HG02678 (cell line): ENCODE measurements at regions not wholly inside any gene's neighbourhood (a gene's known extent, or its start where the extent isn't known, plus 50 kb on each side); places are given as distances from the start of the nearest gene placed in this dataset.

ENCODE experiments used
- ATAC-seq: cut with Tn5 transposase; IDR thresholded peaks from one replicate; pipeline ENCODE4 v1.9.1; 2021; ENCODE audit warnings: mild to moderate bottlenecking, moderate library complexity; ENCODE audit not compliant: unreplicated experiment

- ATAC-seq: no peak
Observed at GRCh38 chr6:88388589-88388988, 222.4 kb upstream of the CNR1 start.

- ATAC-seq: no peak
Observed at GRCh38 chr6:88386167-88386566, 220.0 kb upstream of the CNR1 start.

GRCh38 chr6:88383183-88383582, 217.0 kb upstream of the CNR1 start:
- no peak for ATAC-seq

GRCh38 chr6:88381289-88381642, 215.1 kb upstream of the CNR1 start:
- no peak for ATAC-seq

GRCh38 chr6:88380618-88381288, 214.6 kb upstream of the CNR1 start:
- no peak for ATAC-seq

GRCh38 chr6:88380083-88380482, 213.9 kb upstream of the CNR1 start:
- no peak for ATAC-seq

- no peak for ATAC-seq
Observed at GRCh38 chr6:88378639-88379038, 212.5 kb upstream of the CNR1 start.

- no peak for ATAC-seq
Observed at GRCh38 chr6:88377976-88378568, 211.9 kb upstream of the CNR1 start.

GRCh38 chr6:88376768-88377387, 210.7 kb upstream of the CNR1 start:
- no peak for ATAC-seq

- no peak for ATAC-seq
Observed at GRCh38 chr6:88376197-88376596, 210.1 kb upstream of the CNR1 start.

- ATAC-seq: no peak
Observed at GRCh38 chr6:88374553-88374952, 208.4 kb upstream of the CNR1 start.

- ATAC-seq: no peak
Observed at GRCh38 chr6:88371480-88371879, 205.3 kb upstream of the CNR1 start.

- no peak for ATAC-seq
Observed at GRCh38 chr6:88370127-88370710, 204.1 kb upstream of the CNR1 start.

- ATAC-seq: no peak
Observed at GRCh38 chr6:88369262-88369661, 203.1 kb upstream of the CNR1 start.

GRCh38 chr6:88368071-88368787, 202.1 kb upstream of the CNR1 start:
- ATAC-seq: no peak

GRCh38 chr6:88367248-88367647, 201.1 kb upstream of the CNR1 start:
- ATAC-seq: no peak

- no peak for ATAC-seq
Observed at GRCh38 chr6:88366672-88367071, 200.5 kb upstream of the CNR1 start.

GRCh38 chr6:88365656-88366055, 199.5 kb upstream of the CNR1 start:
- ATAC-seq: no peak

- no peak for ATAC-seq
Observed at GRCh38 chr6:88365230-88365629, 199.1 kb upstream of the CNR1 start.

GRCh38 chr6:88361754-88362153, 195.6 kb upstream of the CNR1 start:
- no peak for ATAC-seq

GRCh38 chr6:88361298-88361697, 195.2 kb upstream of the CNR1 start:
- no peak for ATAC-seq
